Osteocyte (in vitro differentiated cells): ENCODE measurements at regions not wholly inside any gene's neighbourhood (a gene's known extent, or its start where the extent isn't known, plus 50 kb on each side); places are given as distances from the start of the nearest gene placed in this dataset.

Experiments
- DNase-seq: peaks from one replicate; pipeline ENCODE4 v3.0.0; 2021; ENCODE audit warnings: mixed read lengths; ENCODE audit not compliant: unreplicated experiment; ENCODE audit errors: extremely low spot score
- H3K27ac Mint-ChIP-seq: one replicate; pipeline ENCODE4 v1.8.0; 2021; ENCODE audit warnings: mild to moderate bottlenecking, mixed read lengths; ENCODE audit not compliant: unreplicated experiment
- H3K27me3 Mint-ChIP-seq: one replicate; pipeline ENCODE4 v1.8.0; 2021; ENCODE audit warnings: mixed read lengths; ENCODE audit not compliant: unreplicated experiment
- H3K36me3 Mint-ChIP-seq: one replicate; pipeline ENCODE4 v1.8.0; 2021; ENCODE audit warnings: mixed read lengths; ENCODE audit not compliant: unreplicated experiment
- H3K4me1 Mint-ChIP-seq: one replicate; pipeline ENCODE4 v1.8.0; 2021; ENCODE audit warnings: mixed read lengths; ENCODE audit not compliant: unreplicated experiment
- H3K4me3 Mint-ChIP-seq: one replicate; pipeline ENCODE4 v1.8.0; 2021; ENCODE audit warnings: mild to moderate bottlenecking, moderate library complexity, mixed read lengths; ENCODE audit not compliant: unreplicated experiment
- H3K9me3 Mint-ChIP-seq: one replicate; pipeline ENCODE4 v1.8.0; 2021; ENCODE audit warnings: mixed read lengths; ENCODE audit not compliant: unreplicated experiment
- CTCF ChIP-seq: fragments of 200-600 bp; sonication (generic); IDR thresholded peaks from 2 replicates; pipeline ENCODE4 v1.5.0; 2021; ENCODE audit warnings: antibody characterized with exemption, mild to moderate bottlenecking, moderate library complexity

DNA sequence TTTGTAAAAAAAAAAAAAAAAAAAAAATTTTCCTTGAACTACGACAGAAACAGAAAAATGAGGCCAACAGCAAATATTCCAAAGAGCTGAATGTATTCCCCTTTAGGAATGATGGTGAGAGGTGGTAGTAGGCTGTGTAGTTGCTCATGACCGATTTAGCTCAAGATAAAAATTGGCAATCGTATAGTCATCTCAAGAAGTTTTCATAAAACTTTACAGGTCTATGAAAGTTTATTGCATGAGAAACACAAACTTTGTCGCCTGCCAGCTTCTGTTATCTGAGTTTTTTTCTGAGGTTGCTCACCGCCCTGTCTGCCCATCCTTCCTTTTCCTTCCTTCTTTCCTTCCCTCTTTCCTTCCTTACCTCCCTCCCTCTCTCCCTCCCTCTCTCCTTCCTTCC lies 605.5 kb downstream of the BCL11B start:
- H3K4me1 Mint-ChIP-seq, result no peaks in the 10 kb centered on the region
- H3K4me3 Mint-ChIP-seq, result no peak overlapping the region
- H3K36me3 Mint-ChIP-seq, result no peaks in the 10 kb centered on the region
- H3K27me3 Mint-ChIP-seq, result no peaks in the 10 kb centered on the region
- no peak overlapping the region for H3K27ac Mint-ChIP-seq
- DNase-seq, result no peak
- TF ChIP-seq CTCF, result no peak
- no peaks in the 10 kb centered on the region for H3K9me3 Mint-ChIP-seq

DNA sequence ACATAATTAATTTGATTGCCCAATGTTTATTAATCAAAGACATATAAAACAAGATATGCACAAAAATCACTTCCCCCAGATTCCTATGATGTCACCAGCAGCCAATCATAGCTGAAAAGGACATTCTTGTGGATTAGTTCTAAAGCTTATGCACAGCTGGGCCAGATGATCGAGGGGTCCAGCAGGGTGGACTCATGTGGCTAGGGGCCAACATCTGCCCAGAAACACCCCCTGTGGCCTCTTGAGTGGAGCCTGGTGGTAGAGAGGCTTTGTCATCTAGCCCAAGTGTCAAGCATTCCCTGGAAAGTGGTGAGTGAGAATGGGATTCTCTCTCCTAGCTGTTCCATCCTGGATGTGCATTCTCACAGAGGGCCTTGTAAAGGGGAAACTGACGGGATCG lies 590.0 kb downstream of the BCL11B start:
- Mint-ChIP-seq H3K27ac (no peak overlapping the region), H3K4me3 (no peak overlapping the region), H3K4me1 (no peaks in the 10 kb centered on the region), H3K36me3 (no peaks in the 10 kb centered on the region), H3K9me3 (peaks cover 22% of the 10 kb centered on the region), H3K27me3 (no peaks in the 10 kb centered on the region)
- TF ChIP-seq CTCF, result no peak
- DNase-seq, result no peak

DNA sequence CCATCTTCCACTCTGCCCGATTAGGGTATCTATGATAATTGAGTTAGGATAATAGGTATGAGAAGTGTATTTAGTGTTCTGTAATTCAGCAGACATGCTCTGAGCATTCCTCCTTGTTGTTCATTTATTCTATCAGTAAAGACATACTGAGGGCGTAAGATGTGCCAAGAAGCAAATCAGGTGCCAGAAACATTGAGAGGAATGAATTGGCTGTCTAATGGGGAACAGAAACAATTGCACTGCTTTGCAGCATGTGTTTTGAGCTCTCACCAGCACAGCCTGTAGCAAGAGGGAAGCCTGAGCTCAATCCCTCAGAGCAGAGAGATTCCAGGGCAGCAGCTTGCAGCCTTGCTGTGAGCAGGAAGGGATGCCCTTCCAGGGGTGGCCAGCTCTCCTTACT lies 589.3 kb downstream of the BCL11B start:
- Mint-ChIP-seq H3K27me3 (no peaks in the 10 kb centered on the region), H3K9me3 (peaks cover 24% of the 10 kb centered on the region), H3K36me3 (no peaks in the 10 kb centered on the region), H3K4me1 (no peaks in the 10 kb centered on the region), H3K27ac (no peak overlapping the region), H3K4me3 (no peak overlapping the region)
- no peak for TF ChIP-seq CTCF
- no peak for DNase-seq

- Mint-ChIP-seq H3K4me3 (no peak overlapping the region), H3K9me3 (peaks cover 27% of the 10 kb centered on the region), H3K27me3 (no peaks in the 10 kb centered on the region), H3K4me1 (no peaks in the 10 kb centered on the region), H3K36me3 (no peaks in the 10 kb centered on the region), H3K27ac (no peak overlapping the region)
- TF ChIP-seq CTCF, result no peak
- no peak for DNase-seq
Measured at GRCh38 chr14:98684468-98684867, 587.5 kb downstream of the BCL11B start.

GRCh38 chr14:98685725-98686124 lies 586.3 kb downstream of the BCL11B start:
- DNase-seq, result no peak
- H3K27me3 Mint-ChIP-seq, result no peaks in the 10 kb centered on the region
- H3K4me1 Mint-ChIP-seq, result no peaks in the 10 kb centered on the region
- H3K4me3 Mint-ChIP-seq, result no peak overlapping the region
- H3K36me3 Mint-ChIP-seq, result no peaks in the 10 kb centered on the region
- H3K9me3 Mint-ChIP-seq, result peaks cover 31% of the 10 kb centered on the region
- no peak overlapping the region for H3K27ac Mint-ChIP-seq
- no peak for TF ChIP-seq CTCF
